Keratinocyte (primary cell): ENCODE measurements at regions not wholly inside any gene's neighbourhood (a gene's known extent, or its start where the extent isn't known, plus 50 kb on each side); places are given as distances from the start of the nearest gene placed in this dataset.

Source experiments
- DNase-seq: peaks from one replicate; pipeline ENCODE4 v3.0.0-alpha.2; 2011; ENCODE audit warnings: low read depth, missing footprints, low spot score
- FAIRE-seq: peaks from 2 replicates; lab custom pipeline; 2011; peaks lifted over from hg19 to GRCh38; lab: Jason Lieb, UNC
- H2AFZ ChIP-seq: 2 replicates; pipeline ENCODE4 v1.6.0; 2012; ENCODE audit warnings: low read length, control low read depth, inconsistent platforms; ENCODE audit not compliant: control insufficient read depth
- H3K27ac ChIP-seq: 2 replicates; pipeline ENCODE4 v1.5.1; 2011; ENCODE audit warnings: low read length; ENCODE audit not compliant: control insufficient read depth, insufficient read depth
- H3K27me3 ChIP-seq: 3 replicates; pipeline ENCODE4 v1.6.0; 2011; ENCODE audit warnings: low read length; ENCODE audit not compliant: control insufficient read depth, insufficient read depth; ENCODE audit errors: extremely low read depth
- H3K36me3 ChIP-seq, 2 experiments: 2 replicates in 1 of 2; 3 replicates in 1 of 2; pipeline ENCODE4 v1.5.1; 2011; ENCODE audit warnings: low read length in 2 of 2, mild to moderate bottlenecking in 1 of 2; ENCODE audit not compliant: control insufficient read depth in 2 of 2, insufficient read depth in 2 of 2; ENCODE audit errors: extremely low read depth in 1 of 2
- H3K4me1 ChIP-seq: 3 replicates; pipeline ENCODE4 v1.5.1; 2011; ENCODE audit warnings: low read length; ENCODE audit not compliant: control insufficient read depth, insufficient read depth; ENCODE audit errors: extremely low read depth
- H3K4me2 ChIP-seq: 3 replicates; pipeline ENCODE4 v1.6.0; 2011; ENCODE audit warnings: low read depth, low read length; ENCODE audit not compliant: control insufficient read depth, insufficient read depth; ENCODE audit errors: extremely low read depth
- H3K4me3 ChIP-seq, 3 experiments: fragments of 200-600 bp in 1 of 3; sonication (generic) in 1 of 3; 2 replicates in 2 of 3; 3 replicates in 1 of 3; pipeline ENCODE4 v1.5.1; 2011 to 2016; ENCODE audit warnings: low read length in 3 of 3, mild to moderate bottlenecking in 3 of 3, control low read depth in 2 of 3, inconsistent platforms in 1 of 3, low read depth in 1 of 3, mixed read lengths in 1 of 3, mixed run types in 1 of 3, moderate library complexity in 1 of 3; ENCODE audit not compliant: control insufficient read depth in 2 of 3, insufficient read depth in 2 of 3; ENCODE audit errors: extremely low read depth in 1 of 3
- H3K79me2 ChIP-seq: 2 replicates; pipeline ENCODE4 v1.6.0; 2012; ENCODE audit warnings: low read length; ENCODE audit not compliant: control insufficient read depth, insufficient read depth
- H3K9ac ChIP-seq: 3 replicates; pipeline ENCODE4 v1.6.0; 2011; ENCODE audit warnings: low read length; ENCODE audit not compliant: control insufficient read depth, insufficient read depth; ENCODE audit errors: extremely low read depth
- H3K9me1 ChIP-seq: 3 replicates; pipeline ENCODE4 v1.6.0; 2011; ENCODE audit warnings: low read length; ENCODE audit not compliant: control insufficient read depth, insufficient read depth; ENCODE audit errors: extremely low read depth
- H3K9me3 ChIP-seq: 2 replicates; pipeline ENCODE4 v1.5.1; 2012; ENCODE audit warnings: low read depth, low read length; ENCODE audit not compliant: control insufficient read depth
- H4K20me1 ChIP-seq: 3 replicates; pipeline ENCODE4 v1.6.0; 2011; ENCODE audit warnings: low read length; ENCODE audit not compliant: control insufficient read depth, insufficient read depth; ENCODE audit errors: extremely low read depth
- CTCF ChIP-seq, 3 experiments: IDR thresholded peaks in 1 of 3; conservative IDR thresholded peaks in 1 of 3; optimal IDR thresholded peaks in 1 of 3; 2 replicates in 2 of 3; 3 replicates in 1 of 3; pipeline versions ENCODE3 to v1.5.1; 2011; ENCODE audit warnings: low read length in 3 of 3, mild to moderate bottlenecking in 3 of 3, moderate library complexity in 2 of 3, control low read depth in 1 of 3, inconsistent platforms in 1 of 3; ENCODE audit not compliant: insufficient read depth in 2 of 3; ENCODE audit errors: extremely low read depth in 1 of 3
- EZH2 ChIP-seq: IDR thresholded peaks from one replicate; pipeline ENCODE4 v1.6.1; 2012; ENCODE audit warnings: inconsistent platforms, mild to moderate bottlenecking, low read length, moderate library complexity
- dilution Hi-C: fragments of 300-500 bp; cut with MboI; formaldehyde crosslinking; loops from one replicate; pipeline ENCODE4 v1.7.0; 2020; ENCODE audit warnings: low sequenced_read_pairs; ENCODE audit not compliant: extremely low pct_ligation_motif_present

DNA sequence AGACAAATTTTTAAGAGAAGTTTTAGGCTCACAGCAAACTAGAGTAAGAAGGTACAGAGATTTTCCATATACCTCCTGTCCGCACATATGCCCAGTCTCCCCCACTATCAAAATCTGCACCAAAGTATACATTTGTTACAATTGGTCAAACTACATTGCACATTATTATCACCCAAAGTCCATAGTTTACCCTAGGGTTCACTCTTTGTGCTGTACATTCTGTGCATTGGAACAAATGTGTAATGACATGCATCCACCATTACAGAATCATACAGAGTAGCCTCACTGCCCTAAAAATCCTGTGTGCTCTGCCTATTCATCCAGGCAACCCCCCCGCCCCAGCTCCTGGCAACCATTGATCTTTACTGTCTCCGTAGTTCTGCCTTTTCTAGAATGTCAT is 61.7 kb upstream of the SPRED2 start:
- H2AFZ ChIP-seq = no peak overlapping the region
- no peak overlapping the region for H3K4me3 ChIP-seq
- no peaks in the 10 kb centered on the region for H3K9me1 ChIP-seq
- H3K9ac ChIP-seq = no peak overlapping the region
- no peaks in the 10 kb centered on the region for H3K36me3 ChIP-seq
- H3K79me2 ChIP-seq = no peaks in the 10 kb centered on the region
- dilution Hi-C loops = no loop called here
- H3K27me3 ChIP-seq = no peaks in the 10 kb centered on the region
- H3K4me1 ChIP-seq = no peaks in the 10 kb centered on the region
- DNase-seq (no peak), FAIRE-seq (no peak)
- H3K9me3 ChIP-seq = peaks cover 6% of the 10 kb centered on the region
- no peak overlapping the region for H3K27ac ChIP-seq
- TF ChIP-seq CTCF (optimal IDR thresholded peaks at IDR 0.05 in 1 of 3, IDR thresholded peaks at IDR 0.05 in 1 of 3, conservative IDR thresholded peaks at IDR 0.05 in 1 of 3; ENCODE audit: extremely low read depth in 1 of 3, insufficient read depth in 2 of 3, low read length in 3 of 3) (no peak), EZH2 (no peak)
- H3K4me2 ChIP-seq = no peak overlapping the region
- no peaks in the 10 kb centered on the region for H4K20me1 ChIP-seq

- Histone ChIP-seq H2AFZ (no peak overlapping the region), H3K27ac (no peak overlapping the region), H3K9ac (no peak overlapping the region), H3K79me2 (no peaks in the 10 kb centered on the region), H4K20me1 (no peaks in the 10 kb centered on the region), H3K36me3 (no peaks in the 10 kb centered on the region), H3K9me1 (no peaks in the 10 kb centered on the region), H3K9me3 (peaks cover 20% of the 10 kb centered on the region), H3K4me3 (no peak overlapping the region), H3K27me3 (no peaks in the 10 kb centered on the region), H3K4me1 (no peaks in the 10 kb centered on the region), H3K4me2 (no peak overlapping the region)
- dilution Hi-C loops = no loop called here
- DNase-seq (no peak), FAIRE-seq (no peak)
- no peak for TF ChIP-seq CTCF (optimal IDR thresholded peaks at IDR 0.05 in 1 of 3, IDR thresholded peaks at IDR 0.05 in 1 of 3, conservative IDR thresholded peaks at IDR 0.05 in 1 of 3; ENCODE audit: extremely low read depth in 1 of 3, insufficient read depth in 2 of 3, low read length in 3 of 3)
- no peak for TF ChIP-seq EZH2
Observed at GRCh38 chr2:65491381-65491905, 59.0 kb upstream of the SPRED2 start.
